ENCODE measurements at regions not wholly inside any gene's neighbourhood (a gene's known extent, or its start where the extent isn't known, plus 50 kb on each side); places are given as distances from the start of the nearest gene placed in this dataset.
"Not testable (repeated sequence)": the region's sequence is repeated elsewhere in the genome, so short reads cannot be mapped to it uniquely, and the experiment has no call there.

DNA sequence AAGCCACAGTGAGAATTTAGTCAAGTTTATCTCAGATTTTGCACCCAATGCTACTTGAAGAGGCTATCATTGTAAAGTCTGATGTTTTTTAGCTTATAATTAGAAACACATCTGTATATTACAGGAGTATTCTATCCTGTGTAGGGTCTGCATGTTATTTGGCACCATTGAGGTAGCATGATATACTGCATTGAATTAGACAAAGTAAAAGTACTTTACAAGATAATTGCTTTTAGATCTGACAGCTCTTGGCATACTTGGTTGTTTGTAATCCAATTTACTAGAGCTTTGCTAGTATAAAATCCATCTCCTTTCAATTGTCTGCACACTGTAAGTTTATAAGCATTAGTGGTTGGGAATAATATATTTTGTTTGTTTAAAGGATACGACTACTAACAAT is 714.3 kb downstream of the ANKRD7 start:
- Mint-ChIP-seq H3K4me3 (no peak overlapping the region), H3K36me3 (no peaks in the 10 kb centered on the region), H3K27ac (no peak overlapping the region), H3K9me3 (peaks cover 0 to 4% (median 0%) of the 10 kb centered on the region in 5 donors), H3K4me1 (no peaks in the 10 kb centered on the region), H3K27me3 (peaks cover 0 to 1% of the 10 kb centered on the region in 2 donors)
- H3K9me3 ChIP-seq (ENCODE audit: low read length), result no peaks in the 10 kb centered on the region
- H3K4me3 ChIP-seq (ENCODE audit: low read length), result no peak overlapping the region
- no peak for DNase-seq
- H3K4me1 ChIP-seq (ENCODE audit: insufficient read depth, low read length), result no peaks in the 10 kb centered on the region
- H3K36me3 ChIP-seq (ENCODE audit: insufficient read depth, low read length), result no peaks in the 10 kb centered on the region
- H3K27ac ChIP-seq (ENCODE audit: low read depth, low read length), result no peak overlapping the region
- no peaks in the 10 kb centered on the region for H3K27me3 ChIP-seq (ENCODE audit: insufficient read depth, low read length, poor library complexity, severe bottlenecking)
- ChIA-PET POLR2A (no interaction called here), CTCF (no interaction called here)

DNA sequence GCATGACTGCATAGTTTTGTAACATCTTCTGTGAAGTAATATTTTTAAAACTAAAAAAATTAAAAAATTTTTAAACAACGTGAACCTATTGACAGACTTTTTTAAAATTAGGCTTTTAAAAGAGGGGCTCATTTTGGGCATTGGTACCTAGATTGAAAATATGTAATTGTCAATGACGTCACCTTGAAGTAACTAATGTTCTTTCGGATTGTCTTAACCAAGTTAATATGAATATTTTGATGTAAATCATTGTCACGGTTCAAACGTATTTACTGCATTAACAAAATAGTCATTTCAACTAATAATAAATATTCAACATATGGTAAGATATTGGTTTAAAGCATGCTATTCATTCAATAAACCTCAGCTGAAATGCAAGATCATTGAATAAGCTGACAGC is 719.8 kb downstream of the ANKRD7 start:
- Histone ChIP-seq H3K36me3 (ENCODE audit: insufficient read depth, low read length) (no peaks in the 10 kb centered on the region), H3K4me1 (ENCODE audit: insufficient read depth, low read length) (no peaks in the 10 kb centered on the region), H3K27me3 (ENCODE audit: insufficient read depth, low read length, poor library complexity, severe bottlenecking) (no peaks in the 10 kb centered on the region), H3K4me3 (ENCODE audit: low read length) (no peak overlapping the region), H3K9me3 (ENCODE audit: low read length) (no peaks in the 10 kb centered on the region), H3K27ac (ENCODE audit: low read depth, low read length) (no peak overlapping the region)
- no peaks in the 10 kb centered on the region for H3K27me3 Mint-ChIP-seq
- POLR2A ChIA-PET, result no interaction called here
- H3K36me3 Mint-ChIP-seq, result no peaks in the 10 kb centered on the region
- H3K27ac Mint-ChIP-seq, result no peak overlapping the region
- no peak for DNase-seq
- H3K4me3 Mint-ChIP-seq, result no peak overlapping the region
- CTCF ChIA-PET, result no interaction called here
- H3K4me1 Mint-ChIP-seq, result no peaks in the 10 kb centered on the region
- H3K9me3 Mint-ChIP-seq, result peaks cover 0 to 14% (median 8%) of the 10 kb centered on the region in 5 donors

DNA sequence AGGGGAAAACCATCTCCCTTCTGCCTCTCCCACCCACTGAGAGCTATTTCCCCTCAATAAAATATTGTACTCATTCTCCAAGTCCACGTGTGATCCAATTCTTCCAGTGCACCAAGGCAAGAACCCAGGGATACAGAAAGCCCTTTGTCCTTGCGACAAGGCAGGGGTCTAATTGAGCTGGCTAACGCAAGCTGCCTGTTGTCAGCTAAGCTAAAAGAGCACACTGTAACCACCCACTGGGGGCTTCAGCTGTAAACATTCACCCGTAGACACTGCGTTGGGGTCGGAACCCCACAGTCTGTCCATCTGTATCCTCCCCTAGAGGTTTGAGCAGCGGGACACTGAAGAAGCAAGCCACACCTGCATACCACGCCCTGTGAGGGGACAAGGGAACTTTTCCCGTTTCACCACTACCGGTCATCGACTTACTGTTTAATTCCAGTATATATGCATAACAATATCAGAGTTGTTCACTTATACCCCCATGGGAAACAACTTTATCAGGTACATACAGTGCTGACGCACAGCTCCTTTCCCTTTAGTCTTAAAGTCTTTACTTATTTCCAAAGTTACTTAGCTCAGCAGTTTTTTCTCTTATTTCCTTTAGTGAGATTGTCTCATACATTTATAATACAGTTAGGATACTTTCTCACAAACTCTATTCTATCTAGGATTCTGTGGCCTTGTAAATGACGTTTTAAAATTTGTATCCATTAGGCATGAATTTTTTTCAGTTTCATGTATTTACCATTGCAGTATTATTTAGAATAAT is 721.6 kb downstream of the ANKRD7 start:
- Mint-ChIP-seq H3K27ac (no peak overlapping the region), H3K36me3 (no peaks in the 10 kb centered on the region), H3K4me1 (no peaks in the 10 kb centered on the region), H3K4me3 (no peak overlapping the region), H3K9me3 (peaks cover 0 to 14% (median 9%) of the 10 kb centered on the region in 5 donors), H3K27me3 (no peaks in the 10 kb centered on the region)
- H3K27me3 ChIP-seq (ENCODE audit: insufficient read depth, low read length, poor library complexity, severe bottlenecking), result no peaks in the 10 kb centered on the region
- no peak overlapping the region for H3K4me3 ChIP-seq (ENCODE audit: low read length)
- POLR2A ChIA-PET, result no interaction called here
- CTCF ChIA-PET, result no interaction called here
- H3K9me3 ChIP-seq (ENCODE audit: low read length), result no peaks in the 10 kb centered on the region
- no peak for DNase-seq
- H3K4me1 ChIP-seq (ENCODE audit: insufficient read depth, low read length), result no peaks in the 10 kb centered on the region
- no peak overlapping the region for H3K27ac ChIP-seq (ENCODE audit: low read depth, low read length)
- no peaks in the 10 kb centered on the region for H3K36me3 ChIP-seq (ENCODE audit: insufficient read depth, low read length)

DNA sequence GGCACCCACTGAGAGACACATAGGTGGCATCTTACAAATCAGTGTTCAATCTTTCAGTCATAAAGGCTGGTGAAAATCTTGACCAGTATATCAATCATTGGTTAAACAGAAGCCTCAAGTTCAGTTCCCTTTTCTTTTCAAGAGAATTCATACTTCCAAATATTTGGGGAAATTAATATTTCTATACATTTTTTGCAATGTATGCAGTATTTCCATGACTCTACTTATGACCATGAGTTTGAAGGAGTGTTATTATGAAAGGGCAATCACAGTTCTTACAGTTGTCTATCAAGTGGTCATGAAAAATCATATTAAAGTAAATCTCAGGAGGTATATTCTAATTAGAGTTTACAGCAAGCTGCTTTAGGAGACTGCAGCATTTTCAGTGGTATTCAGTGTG is 724.0 kb downstream of the ANKRD7 start:
- POLR2A ChIA-PET, result no interaction called here
- H3K9me3 ChIP-seq (ENCODE audit: low read length), result no peaks in the 10 kb centered on the region
- no peak for DNase-seq
- H3K27me3 ChIP-seq (ENCODE audit: insufficient read depth, low read length, poor library complexity, severe bottlenecking), result no peaks in the 10 kb centered on the region
- Mint-ChIP-seq H3K36me3 (no peaks in the 10 kb centered on the region), H3K4me3 (no peak overlapping the region), H3K27me3 (no peaks in the 10 kb centered on the region), H3K4me1 (no peaks in the 10 kb centered on the region), H3K27ac (no peak overlapping the region), H3K9me3 (peaks cover 3 to 31% (median 11%) of the 10 kb centered on the region in 5 donors)
- no peaks in the 10 kb centered on the region for H3K4me1 ChIP-seq (ENCODE audit: insufficient read depth, low read length)
- H3K4me3 ChIP-seq (ENCODE audit: low read length), result no peak overlapping the region
- no peak overlapping the region for H3K27ac ChIP-seq (ENCODE audit: low read depth, low read length)
- CTCF ChIA-PET, result no interaction called here
- H3K36me3 ChIP-seq (ENCODE audit: insufficient read depth, low read length), result no peaks in the 10 kb centered on the region

DNA sequence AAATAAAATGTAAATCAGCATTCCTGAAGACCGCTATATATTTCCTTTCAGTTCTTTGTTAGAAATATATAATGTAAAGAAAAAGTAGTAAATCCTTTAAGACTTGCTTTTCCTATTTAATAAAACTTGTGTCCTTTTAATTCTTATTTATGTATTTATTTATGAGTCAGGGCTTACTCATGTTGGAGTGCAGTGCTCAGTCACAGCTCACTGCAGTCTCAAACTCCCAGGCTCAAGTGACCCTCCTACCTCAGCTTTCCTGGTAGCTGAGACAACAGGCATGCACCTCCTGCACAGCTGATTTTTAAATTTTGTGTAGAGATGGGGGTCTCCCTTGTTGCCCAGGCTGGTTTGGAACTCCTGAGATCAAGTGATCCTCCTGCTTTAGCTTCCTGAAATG is 724.5 kb downstream of the ANKRD7 start:
- Histone ChIP-seq H3K4me3 (ENCODE audit: low read length) (no peak overlapping the region), H3K27me3 (ENCODE audit: insufficient read depth, low read length, poor library complexity, severe bottlenecking) (no peaks in the 10 kb centered on the region), H3K27ac (ENCODE audit: low read depth, low read length) (no peak overlapping the region), H3K9me3 (ENCODE audit: low read length) (no peaks in the 10 kb centered on the region), H3K36me3 (ENCODE audit: insufficient read depth, low read length) (no peaks in the 10 kb centered on the region), H3K4me1 (ENCODE audit: insufficient read depth, low read length) (no peaks in the 10 kb centered on the region)
- ChIA-PET POLR2A (no interaction called here), CTCF (no interaction called here)
- no peak overlapping the region for H3K4me3 Mint-ChIP-seq
- H3K27ac Mint-ChIP-seq, result peak overlapping the region in 1 of 8 donors; percentile 10
- H3K4me1 Mint-ChIP-seq, result no peaks in the 10 kb centered on the region
- DNase-seq, result no peak
- H3K9me3 Mint-ChIP-seq, result peaks cover 3 to 33% (median 11%) of the 10 kb centered on the region in 5 donors
- no peaks in the 10 kb centered on the region for H3K27me3 Mint-ChIP-seq
- no peaks in the 10 kb centered on the region for H3K36me3 Mint-ChIP-seq

DNA sequence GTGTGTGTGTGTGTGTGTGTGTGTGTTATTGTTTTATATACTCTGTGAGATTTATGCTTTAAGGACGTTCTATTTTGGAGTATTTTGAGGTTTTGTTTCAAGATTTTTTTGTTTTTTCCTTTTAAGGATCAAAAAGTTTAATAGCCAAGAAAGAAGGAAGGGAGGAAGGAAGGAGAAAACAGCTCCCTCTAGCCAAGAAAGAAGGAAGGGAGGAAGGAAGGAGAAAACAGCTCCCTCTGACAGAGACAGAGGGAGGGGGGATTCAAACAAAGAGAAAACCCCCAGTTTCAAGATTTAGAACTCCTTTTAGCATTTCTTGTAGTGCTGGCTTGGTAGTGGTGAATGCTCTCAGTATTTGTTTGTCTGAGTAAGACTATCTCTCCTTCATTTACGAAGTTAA is 731.8 kb downstream of the ANKRD7 start:
- H3K36me3 Mint-ChIP-seq; H3K4me3 Mint-ChIP-seq; H3K4me3 ChIP-seq (ENCODE audit: low read length); H3K27ac Mint-ChIP-seq; CTCF ChIA-PET; DNase-seq; H3K4me1 Mint-ChIP-seq; H3K27me3 ChIP-seq (ENCODE audit: insufficient read depth, low read length, poor library complexity, severe bottlenecking); H3K27me3 Mint-ChIP-seq; H3K36me3 ChIP-seq (ENCODE audit: insufficient read depth, low read length); H3K9me3 ChIP-seq (ENCODE audit: low read length); POLR2A ChIA-PET; H3K27ac ChIP-seq (ENCODE audit: low read depth, low read length); H3K4me1 ChIP-seq (ENCODE audit: insufficient read depth, low read length): not testable (repeated sequence)
- H3K9me3 Mint-ChIP-seq, result peaks cover 0 to 45% (median 14%) of the 10 kb centered on the region in 5 donors

DNA sequence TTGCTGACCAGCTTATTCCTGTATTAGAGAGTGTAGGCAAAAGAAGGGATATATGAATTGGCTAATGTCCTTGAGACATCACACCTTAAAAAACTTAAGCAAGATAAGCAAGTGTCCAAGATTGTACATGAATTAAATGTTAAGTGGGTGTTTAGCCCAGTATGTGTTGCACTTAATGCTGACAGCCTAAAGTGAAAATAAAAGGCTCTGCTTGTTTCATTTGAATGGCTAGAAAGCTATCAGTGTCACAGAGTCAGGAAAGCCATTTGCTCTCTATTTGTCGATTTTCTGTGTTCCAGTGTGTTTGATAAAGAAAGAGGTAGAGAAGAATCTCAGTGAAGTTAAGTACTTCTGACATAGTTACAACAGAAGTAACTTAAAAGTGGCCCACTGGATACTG is 744.9 kb downstream of the ANKRD7 start:
- H3K4me3 Mint-ChIP-seq, result no peak overlapping the region
- no peaks in the 10 kb centered on the region for H3K4me1 Mint-ChIP-seq
- H3K27ac ChIP-seq (ENCODE audit: low read depth, low read length), result no peak overlapping the region
- no peaks in the 10 kb centered on the region for H3K27me3 ChIP-seq (ENCODE audit: insufficient read depth, low read length, poor library complexity, severe bottlenecking)
- POLR2A ChIA-PET, result no interaction called here
- no peaks in the 10 kb centered on the region for H3K27me3 Mint-ChIP-seq
- no peak for DNase-seq
- H3K9me3 Mint-ChIP-seq, result peaks cover 0 to 9% (median 2%) of the 10 kb centered on the region in 5 donors
- H3K36me3 ChIP-seq (ENCODE audit: insufficient read depth, low read length), result no peaks in the 10 kb centered on the region
- H3K9me3 ChIP-seq (ENCODE audit: low read length), result no peaks in the 10 kb centered on the region
- no peaks in the 10 kb centered on the region for H3K36me3 Mint-ChIP-seq
- no peak overlapping the region for H3K27ac Mint-ChIP-seq
- H3K4me3 ChIP-seq (ENCODE audit: low read length), result no peak overlapping the region
- CTCF ChIA-PET, result no interaction called here
- no peaks in the 10 kb centered on the region for H3K4me1 ChIP-seq (ENCODE audit: insufficient read depth, low read length)

DNA sequence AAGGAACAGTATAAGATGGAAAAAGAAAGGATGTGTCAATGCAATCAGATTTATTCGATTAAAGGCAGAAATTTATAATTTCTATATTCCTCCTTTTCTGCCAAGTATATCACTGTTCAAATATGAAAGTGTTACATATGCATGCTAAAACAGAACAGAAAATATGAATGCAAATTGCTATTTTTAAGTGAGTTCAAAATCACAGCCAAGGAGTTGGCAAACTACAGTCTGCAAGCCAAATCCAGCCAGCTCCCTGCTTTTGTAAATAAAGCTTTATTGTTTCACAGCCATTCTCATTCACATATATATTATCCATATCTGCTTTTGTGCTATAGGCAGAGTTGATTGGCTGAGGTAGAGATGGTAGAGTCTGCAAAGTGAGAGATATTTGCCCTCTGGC is 747.2 kb downstream of the ANKRD7 start:
- POLR2A ChIA-PET, result no interaction called here
- no peaks in the 10 kb centered on the region for H3K27me3 Mint-ChIP-seq
- no peaks in the 10 kb centered on the region for H3K36me3 Mint-ChIP-seq
- no peaks in the 10 kb centered on the region for H3K4me1 Mint-ChIP-seq
- CTCF ChIA-PET, result no interaction called here
- Histone ChIP-seq H3K4me1 (ENCODE audit: insufficient read depth, low read length) (no peaks in the 10 kb centered on the region), H3K27me3 (ENCODE audit: insufficient read depth, low read length, poor library complexity, severe bottlenecking) (no peaks in the 10 kb centered on the region), H3K4me3 (ENCODE audit: low read length) (no peak overlapping the region), H3K27ac (ENCODE audit: low read depth, low read length) (no peak overlapping the region), H3K9me3 (ENCODE audit: low read length) (no peaks in the 10 kb centered on the region), H3K36me3 (ENCODE audit: insufficient read depth, low read length) (no peaks in the 10 kb centered on the region)
- no peak for DNase-seq
- no peak overlapping the region for H3K4me3 Mint-ChIP-seq
- no peak overlapping the region for H3K27ac Mint-ChIP-seq
- H3K9me3 Mint-ChIP-seq, result peaks cover 2 to 9% (median 2%) of the 10 kb centered on the region in 5 donors

DNA sequence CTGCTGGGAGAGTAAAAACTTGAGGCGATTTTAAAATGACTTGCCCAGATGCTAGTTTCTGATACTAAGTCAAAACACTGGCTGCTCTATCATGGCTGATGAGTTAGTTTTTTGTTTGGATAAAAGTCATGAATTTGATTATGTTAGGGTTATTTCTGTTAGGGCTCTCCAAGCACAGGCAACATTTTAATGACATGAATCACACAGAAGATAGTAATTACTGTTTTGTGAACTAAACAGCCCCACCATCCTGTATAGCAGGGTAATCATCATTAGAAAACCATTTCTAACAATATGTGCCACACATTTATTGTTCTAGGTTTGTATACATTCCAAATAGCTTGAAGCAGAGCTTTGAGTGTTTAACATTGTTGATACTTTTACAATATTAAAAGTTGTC is 750.3 kb downstream of the ANKRD7 start:
- no peaks in the 10 kb centered on the region for H3K27me3 ChIP-seq (ENCODE audit: insufficient read depth, low read length, poor library complexity, severe bottlenecking)
- H3K27ac ChIP-seq (ENCODE audit: low read depth, low read length), result no peak overlapping the region
- H3K27me3 Mint-ChIP-seq, result no peaks in the 10 kb centered on the region
- no peak overlapping the region for H3K4me3 Mint-ChIP-seq
- no peak overlapping the region for H3K27ac Mint-ChIP-seq
- H3K9me3 Mint-ChIP-seq, result peaks cover 2 to 7% (median 3%) of the 10 kb centered on the region in 5 donors
- H3K4me1 Mint-ChIP-seq, result no peaks in the 10 kb centered on the region
- H3K4me3 ChIP-seq (ENCODE audit: low read length), result no peak overlapping the region
- H3K9me3 ChIP-seq (ENCODE audit: low read length), result no peaks in the 10 kb centered on the region
- H3K36me3 Mint-ChIP-seq, result no peaks in the 10 kb centered on the region
- CTCF ChIA-PET, result no interaction called here
- no peaks in the 10 kb centered on the region for H3K4me1 ChIP-seq (ENCODE audit: insufficient read depth, low read length)
- H3K36me3 ChIP-seq (ENCODE audit: insufficient read depth, low read length), result no peaks in the 10 kb centered on the region
- POLR2A ChIA-PET, result no interaction called here
- no peak for DNase-seq

Measured in CD8-positive, alpha-beta memory T cell (primary cell).